Keratinocyte (primary cell): ENCODE measurements at regions not wholly inside any gene's neighbourhood (a gene's known extent, or its start where the extent isn't known, plus 50 kb on each side); places are given as distances from the start of the nearest gene placed in this dataset.

ENCODE experiments used
- DNase-seq: peaks from one replicate; pipeline ENCODE4 v3.0.0-alpha.2; 2011; ENCODE audit warnings: low read depth, missing footprints, low spot score
- FAIRE-seq: peaks from 2 replicates; lab custom pipeline; 2011; peaks lifted over from hg19 to GRCh38; lab: Jason Lieb, UNC
- H2AFZ ChIP-seq: 2 replicates; pipeline ENCODE4 v1.6.0; 2012; ENCODE audit warnings: low read length, control low read depth, inconsistent platforms; ENCODE audit not compliant: control insufficient read depth
- H3K27ac ChIP-seq: 2 replicates; pipeline ENCODE4 v1.5.1; 2011; ENCODE audit warnings: low read length; ENCODE audit not compliant: control insufficient read depth, insufficient read depth
- H3K27me3 ChIP-seq: 3 replicates; pipeline ENCODE4 v1.6.0; 2011; ENCODE audit warnings: low read length; ENCODE audit not compliant: control insufficient read depth, insufficient read depth; ENCODE audit errors: extremely low read depth
- H3K36me3 ChIP-seq, 2 experiments: 2 replicates in 1 of 2; 3 replicates in 1 of 2; pipeline ENCODE4 v1.5.1; 2011; ENCODE audit warnings: low read length in 2 of 2, mild to moderate bottlenecking in 1 of 2; ENCODE audit not compliant: control insufficient read depth in 2 of 2, insufficient read depth in 2 of 2; ENCODE audit errors: extremely low read depth in 1 of 2
- H3K4me1 ChIP-seq: 3 replicates; pipeline ENCODE4 v1.5.1; 2011; ENCODE audit warnings: low read length; ENCODE audit not compliant: control insufficient read depth, insufficient read depth; ENCODE audit errors: extremely low read depth
- H3K4me2 ChIP-seq: 3 replicates; pipeline ENCODE4 v1.6.0; 2011; ENCODE audit warnings: low read depth, low read length; ENCODE audit not compliant: control insufficient read depth, insufficient read depth; ENCODE audit errors: extremely low read depth
- H3K4me3 ChIP-seq, 3 experiments: fragments of 200-600 bp in 1 of 3; sonication (generic) in 1 of 3; 2 replicates in 2 of 3; 3 replicates in 1 of 3; pipeline ENCODE4 v1.5.1; 2011 to 2016; ENCODE audit warnings: low read length in 3 of 3, mild to moderate bottlenecking in 3 of 3, control low read depth in 2 of 3, inconsistent platforms in 1 of 3, low read depth in 1 of 3, mixed read lengths in 1 of 3, mixed run types in 1 of 3, moderate library complexity in 1 of 3; ENCODE audit not compliant: control insufficient read depth in 2 of 3, insufficient read depth in 2 of 3; ENCODE audit errors: extremely low read depth in 1 of 3
- H3K79me2 ChIP-seq: 2 replicates; pipeline ENCODE4 v1.6.0; 2012; ENCODE audit warnings: low read length; ENCODE audit not compliant: control insufficient read depth, insufficient read depth
- H3K9ac ChIP-seq: 3 replicates; pipeline ENCODE4 v1.6.0; 2011; ENCODE audit warnings: low read length; ENCODE audit not compliant: control insufficient read depth, insufficient read depth; ENCODE audit errors: extremely low read depth
- H3K9me1 ChIP-seq: 3 replicates; pipeline ENCODE4 v1.6.0; 2011; ENCODE audit warnings: low read length; ENCODE audit not compliant: control insufficient read depth, insufficient read depth; ENCODE audit errors: extremely low read depth
- H3K9me3 ChIP-seq: 2 replicates; pipeline ENCODE4 v1.5.1; 2012; ENCODE audit warnings: low read depth, low read length; ENCODE audit not compliant: control insufficient read depth
- H4K20me1 ChIP-seq: 3 replicates; pipeline ENCODE4 v1.6.0; 2011; ENCODE audit warnings: low read length; ENCODE audit not compliant: control insufficient read depth, insufficient read depth; ENCODE audit errors: extremely low read depth
- EZH2 ChIP-seq: IDR thresholded peaks from one replicate; pipeline ENCODE4 v1.6.1; 2012; ENCODE audit warnings: inconsistent platforms, mild to moderate bottlenecking, low read length, moderate library complexity
- dilution Hi-C: fragments of 300-500 bp; cut with MboI; formaldehyde crosslinking; loops from one replicate; pipeline ENCODE4 v1.7.0; 2020; ENCODE audit warnings: low sequenced_read_pairs; ENCODE audit not compliant: extremely low pct_ligation_motif_present
- TF ChIP-seq, protein P1 (sequence below), 3 experiments: IDR thresholded peaks in 1 of 3; conservative IDR thresholded peaks in 1 of 3; optimal IDR thresholded peaks in 1 of 3; 2 replicates in 2 of 3; 3 replicates in 1 of 3; pipeline versions ENCODE3 to v1.5.1; 2011; ENCODE audit warnings: low read length in 3 of 3, mild to moderate bottlenecking in 3 of 3, moderate library complexity in 2 of 3, control low read depth in 1 of 3, inconsistent platforms in 1 of 3; ENCODE audit not compliant: insufficient read depth in 2 of 3; ENCODE audit errors: extremely low read depth in 1 of 3

DNA sequence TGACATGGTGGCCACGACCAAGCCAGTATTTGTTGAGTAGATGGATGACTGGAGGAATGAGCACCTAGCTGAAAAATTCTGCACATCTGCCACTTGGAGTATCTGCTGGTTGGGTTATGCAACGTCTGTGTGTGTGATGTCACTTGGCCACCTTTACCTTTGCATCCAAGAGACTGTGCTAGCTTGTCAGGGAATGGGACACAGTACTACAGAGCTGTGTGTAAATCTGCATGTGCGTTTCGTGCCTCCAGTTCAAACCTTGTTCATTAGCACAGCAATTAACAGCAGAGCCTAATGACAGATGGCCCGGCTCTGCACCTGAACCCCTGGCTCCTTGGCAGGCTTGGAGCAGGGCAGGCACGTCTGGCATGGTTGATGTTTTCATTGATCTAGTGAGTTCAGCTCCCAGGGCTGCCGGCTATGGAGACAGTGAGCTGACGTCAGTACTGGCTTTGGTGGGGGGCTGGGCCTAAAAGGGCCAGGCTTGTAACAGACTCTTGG, 188.4 kb upstream of the NAV2 start:
- Histone ChIP-seq H4K20me1 (no peaks in the 10 kb centered on the region), H3K9ac (no peak overlapping the region), H3K27ac (no peak overlapping the region), H3K4me2 (no peak overlapping the region), H3K4me1 (no peaks in the 10 kb centered on the region), H3K36me3 (no peaks in the 10 kb centered on the region), H3K79me2 (no peaks in the 10 kb centered on the region), H2AFZ (no peak overlapping the region), H3K27me3 (peaks cover 6% of the 10 kb centered on the region), H3K4me3 (no peak overlapping the region), H3K9me1 (no peaks in the 10 kb centered on the region), H3K9me3 (no peaks in the 10 kb centered on the region)
- FAIRE-seq (no peak), DNase-seq (no peak)
- dilution Hi-C loops, result no loop called here
- no peak for TF ChIP-seq EZH2
- TF ChIP-seq, protein P1, sequence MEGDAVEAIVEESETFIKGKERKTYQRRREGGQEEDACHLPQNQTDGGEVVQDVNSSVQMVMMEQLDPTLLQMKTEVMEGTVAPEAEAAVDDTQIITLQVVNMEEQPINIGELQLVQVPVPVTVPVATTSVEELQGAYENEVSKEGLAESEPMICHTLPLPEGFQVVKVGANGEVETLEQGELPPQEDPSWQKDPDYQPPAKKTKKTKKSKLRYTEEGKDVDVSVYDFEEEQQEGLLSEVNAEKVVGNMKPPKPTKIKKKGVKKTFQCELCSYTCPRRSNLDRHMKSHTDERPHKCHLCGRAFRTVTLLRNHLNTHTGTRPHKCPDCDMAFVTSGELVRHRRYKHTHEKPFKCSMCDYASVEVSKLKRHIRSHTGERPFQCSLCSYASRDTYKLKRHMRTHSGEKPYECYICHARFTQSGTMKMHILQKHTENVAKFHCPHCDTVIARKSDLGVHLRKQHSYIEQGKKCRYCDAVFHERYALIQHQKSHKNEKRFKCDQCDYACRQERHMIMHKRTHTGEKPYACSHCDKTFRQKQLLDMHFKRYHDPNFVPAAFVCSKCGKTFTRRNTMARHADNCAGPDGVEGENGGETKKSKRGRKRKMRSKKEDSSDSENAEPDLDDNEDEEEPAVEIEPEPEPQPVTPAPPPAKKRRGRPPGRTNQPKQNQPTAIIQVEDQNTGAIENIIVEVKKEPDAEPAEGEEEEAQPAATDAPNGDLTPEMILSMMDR (optimal IDR thresholded peaks at IDR 0.05 in 1 of 3, IDR thresholded peaks at IDR 0.05 in 1 of 3, conservative IDR thresholded peaks at IDR 0.05 in 1 of 3; ENCODE audit: extremely low read depth in 1 of 3, insufficient read depth in 2 of 3, low read length in 3 of 3), result no peak

DNA sequence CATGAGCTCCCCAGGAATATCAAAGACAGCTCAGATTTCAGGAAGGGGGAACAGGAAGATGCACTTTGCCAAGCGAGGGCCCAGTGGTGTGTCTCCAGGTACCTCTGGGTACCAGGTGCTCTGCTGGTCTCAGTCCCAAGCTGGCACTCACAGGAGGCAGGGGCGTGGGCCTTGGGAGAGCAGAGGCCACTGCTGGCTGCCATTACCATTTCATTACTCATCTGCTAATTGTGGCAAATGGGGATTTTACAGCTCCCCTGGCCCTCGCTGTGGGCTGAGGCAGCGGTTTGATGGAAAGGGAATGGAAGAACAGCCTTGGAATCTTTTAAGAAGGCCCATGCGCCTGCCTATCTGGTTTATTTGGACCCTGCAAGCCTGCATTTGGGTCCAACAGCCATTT, 192.0 kb upstream of the NAV2 start:
- no peaks in the 10 kb centered on the region for H4K20me1 ChIP-seq
- H3K27ac ChIP-seq, result no peak overlapping the region
- H3K9me1 ChIP-seq, result no peaks in the 10 kb centered on the region
- no peak overlapping the region for H2AFZ ChIP-seq
- peaks cover 8% of the 10 kb centered on the region for H3K27me3 ChIP-seq
- H3K4me2 ChIP-seq, result no peak overlapping the region
- TF ChIP-seq EZH2, result no peak
- TF ChIP-seq, protein P1 (optimal IDR thresholded peaks at IDR 0.05 in 1 of 3, IDR thresholded peaks at IDR 0.05 in 1 of 3, conservative IDR thresholded peaks at IDR 0.05 in 1 of 3; ENCODE audit: extremely low read depth in 1 of 3, insufficient read depth in 2 of 3, low read length in 3 of 3), result no peak
- no peaks in the 10 kb centered on the region for H3K36me3 ChIP-seq
- no peaks in the 10 kb centered on the region for H3K79me2 ChIP-seq
- H3K4me1 ChIP-seq, result no peaks in the 10 kb centered on the region
- H3K9me3 ChIP-seq, result no peaks in the 10 kb centered on the region
- H3K4me3 ChIP-seq, result no peak overlapping the region
- DNase-seq, result no peak
- FAIRE-seq, result no peak
- no peak overlapping the region for H3K9ac ChIP-seq
- dilution Hi-C loops, result no loop called here
